H54 (cell line): ENCODE measurements at regions not wholly inside any gene's neighbourhood (a gene's known extent, or its start where the extent isn't known, plus 50 kb on each side); places are given as distances from the start of the nearest gene placed in this dataset.

Source experiments
- DNase-seq: peaks from one replicate; pipeline ENCODE4 v3.0.0; 2011; ENCODE audit warnings: low spot score, mixed read lengths; ENCODE audit not compliant: insufficient read length
- FAIRE-seq: peaks from 3 replicates; lab custom pipeline; 2011; peaks lifted over from hg19 to GRCh38; lab: Jason Lieb, UNC
- POLR2A ChIP-seq: IDR thresholded peaks from 2 replicates; pipeline ENCODE4 v1.6.1; 2011; ENCODE audit warnings: low read depth, mild to moderate bottlenecking, low read length

DNA sequence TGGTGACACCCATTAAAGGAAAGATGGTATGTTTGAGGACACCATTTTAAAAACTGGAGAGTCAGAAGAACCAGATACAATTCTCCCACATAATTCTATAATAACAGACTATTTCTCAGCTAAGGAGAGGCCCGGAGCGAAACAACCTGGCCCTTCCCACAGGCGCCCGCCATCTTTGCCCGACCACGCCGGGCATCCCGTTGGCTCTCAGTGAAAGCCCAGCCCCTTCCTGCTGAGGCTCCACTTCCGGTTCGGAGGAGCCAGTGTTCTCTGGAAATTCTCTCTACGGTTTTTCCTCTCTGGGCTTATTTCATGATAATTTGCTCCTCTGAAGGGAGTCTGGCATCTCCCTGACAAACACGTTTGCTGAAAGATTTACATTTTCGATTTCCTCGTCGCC lies 175.7 kb downstream of the AXIN2 start:
- no peak for TF ChIP-seq POLR2A
- DNase-seq (no peak), FAIRE-seq (no peak)

DNA sequence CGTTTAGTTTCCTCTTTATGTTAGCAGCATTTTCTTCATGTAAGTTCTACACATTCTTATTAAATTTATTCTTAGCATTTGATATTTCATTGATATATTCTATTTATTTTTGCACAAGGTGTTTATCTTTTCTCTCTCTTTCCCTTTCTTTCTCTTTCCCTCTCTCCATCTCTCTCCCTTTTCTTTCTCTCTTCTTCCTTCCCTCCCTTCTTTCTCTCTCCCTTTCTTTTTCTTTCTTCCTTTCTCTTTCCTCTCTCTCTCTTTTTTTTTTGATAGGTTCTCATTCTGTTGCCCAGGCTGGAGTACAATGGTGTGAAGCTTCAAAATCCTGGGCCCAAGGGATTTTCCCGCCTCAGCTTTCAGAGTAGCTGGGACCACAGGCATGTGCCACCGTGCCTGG lies 176.4 kb downstream of the AXIN2 start:
- no peak for FAIRE-seq
- DNase-seq = no peak
- TF ChIP-seq POLR2A = no peak

DNA sequence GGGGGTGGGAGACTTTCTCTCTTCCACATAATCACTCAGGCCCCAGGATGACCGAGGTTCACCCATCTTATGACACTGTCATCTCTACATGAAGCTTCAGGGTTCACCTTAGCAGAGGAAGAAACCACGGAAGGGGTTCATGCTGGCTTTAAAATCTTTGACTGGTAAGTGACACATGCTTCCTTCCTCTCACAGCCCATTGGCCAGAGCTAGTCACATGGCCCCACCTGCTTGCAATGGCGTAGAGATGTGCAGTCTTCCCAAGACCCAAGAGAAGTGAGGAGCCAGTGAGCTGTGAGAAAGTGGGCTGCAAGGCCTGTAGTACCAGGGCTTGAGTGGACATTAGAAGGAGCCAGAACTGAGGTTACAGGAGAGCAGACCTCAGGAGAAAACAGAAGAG lies 180.3 kb downstream of the AXIN2 start:
- FAIRE-seq (no peak), DNase-seq (no peak)
- no peak for TF ChIP-seq POLR2A

DNA sequence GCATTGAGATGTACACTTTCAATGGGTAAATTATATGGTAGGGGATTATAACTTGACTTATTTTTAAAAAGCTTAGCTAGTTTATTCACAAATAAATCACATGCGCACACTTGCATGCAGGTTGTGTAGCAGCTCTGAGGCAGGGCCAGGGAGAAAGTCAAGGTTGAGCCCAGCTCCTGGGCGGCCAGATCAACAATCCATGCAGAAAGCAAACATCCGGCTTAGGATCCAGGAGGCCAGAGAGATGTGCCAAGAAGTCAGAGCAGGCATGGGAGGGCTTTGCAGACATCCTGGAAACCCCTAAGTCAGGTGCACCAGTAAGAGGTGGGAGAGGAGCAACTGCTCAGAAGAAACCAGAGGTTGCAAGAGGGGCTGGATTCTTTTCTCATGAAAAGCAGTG lies 186.5 kb downstream of the AXIN2 start:
- no peak for FAIRE-seq
- no peak for TF ChIP-seq POLR2A
- no peak for DNase-seq

DNA sequence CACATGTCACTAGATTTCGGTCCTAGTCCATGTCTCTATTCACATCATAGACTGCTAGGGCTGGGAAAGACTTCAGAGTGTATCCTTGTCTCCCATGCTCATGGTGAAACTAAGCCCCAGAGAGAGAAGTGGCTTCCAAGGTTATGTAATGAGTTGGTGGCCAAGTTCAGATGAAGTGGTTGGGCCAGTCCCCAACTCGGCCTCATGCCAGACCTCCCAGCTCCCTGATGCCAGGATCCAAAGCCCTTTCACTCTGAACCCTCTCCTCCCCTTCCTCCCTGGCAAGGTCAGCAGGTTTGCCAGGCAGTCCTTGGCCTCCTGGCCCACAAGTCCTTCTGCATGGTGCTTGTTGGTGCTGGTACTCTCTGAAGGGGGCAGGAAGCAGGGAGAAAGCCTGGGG lies 189.7 kb downstream of the AXIN2 start:
- no peak for TF ChIP-seq POLR2A

DNA sequence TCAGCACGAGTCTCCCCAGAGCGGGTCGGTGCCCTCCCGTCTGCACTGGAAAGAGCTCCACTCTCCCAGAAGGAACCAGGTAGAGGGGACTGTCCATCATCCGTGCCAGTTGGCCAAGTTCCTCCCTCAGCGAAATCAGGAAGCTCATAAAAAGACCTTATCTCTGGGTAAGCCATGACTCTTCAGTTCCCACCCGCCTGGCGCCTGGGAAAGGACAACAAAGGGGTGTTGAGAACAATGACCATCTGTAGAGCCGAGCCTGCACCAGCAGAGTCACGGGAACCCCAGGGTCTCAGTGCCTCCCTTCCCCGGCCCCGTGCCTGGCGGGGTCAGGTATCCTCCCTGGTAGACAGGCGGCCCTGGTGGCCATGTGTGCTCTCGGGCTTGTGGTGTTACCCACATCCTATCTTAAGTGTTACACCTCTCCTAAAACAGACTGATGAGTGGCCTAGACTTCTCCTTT lies 190.7 kb downstream of the AXIN2 start:
- FAIRE-seq = no peak
- DNase-seq = no peak
- no peak for TF ChIP-seq POLR2A

More for the DNA sequence above, 189.7 kb downstream of the AXIN2 start:
- no peak for DNase-seq
- no peak for FAIRE-seq

DNA sequence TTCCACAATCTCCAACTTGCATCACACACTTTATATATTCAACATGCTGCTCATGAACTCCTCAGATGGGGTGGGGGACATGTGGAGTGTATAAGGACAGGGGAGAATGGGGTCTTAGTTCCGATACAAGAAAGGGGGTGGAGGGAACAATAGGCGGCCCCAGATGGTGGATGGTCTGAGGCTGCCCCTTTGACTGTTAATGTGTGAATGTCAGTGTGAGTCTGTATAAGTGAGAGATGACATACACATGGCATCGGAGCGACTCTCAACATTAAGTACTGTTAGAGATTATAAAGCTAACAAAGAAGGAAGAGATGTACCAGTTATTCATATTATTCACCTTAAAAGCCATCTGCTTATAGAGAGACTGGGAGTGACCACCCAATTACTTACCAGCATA lies 193.1 kb downstream of the AXIN2 start:
- FAIRE-seq (no peak), DNase-seq (no peak)
- TF ChIP-seq POLR2A = no peak

DNA sequence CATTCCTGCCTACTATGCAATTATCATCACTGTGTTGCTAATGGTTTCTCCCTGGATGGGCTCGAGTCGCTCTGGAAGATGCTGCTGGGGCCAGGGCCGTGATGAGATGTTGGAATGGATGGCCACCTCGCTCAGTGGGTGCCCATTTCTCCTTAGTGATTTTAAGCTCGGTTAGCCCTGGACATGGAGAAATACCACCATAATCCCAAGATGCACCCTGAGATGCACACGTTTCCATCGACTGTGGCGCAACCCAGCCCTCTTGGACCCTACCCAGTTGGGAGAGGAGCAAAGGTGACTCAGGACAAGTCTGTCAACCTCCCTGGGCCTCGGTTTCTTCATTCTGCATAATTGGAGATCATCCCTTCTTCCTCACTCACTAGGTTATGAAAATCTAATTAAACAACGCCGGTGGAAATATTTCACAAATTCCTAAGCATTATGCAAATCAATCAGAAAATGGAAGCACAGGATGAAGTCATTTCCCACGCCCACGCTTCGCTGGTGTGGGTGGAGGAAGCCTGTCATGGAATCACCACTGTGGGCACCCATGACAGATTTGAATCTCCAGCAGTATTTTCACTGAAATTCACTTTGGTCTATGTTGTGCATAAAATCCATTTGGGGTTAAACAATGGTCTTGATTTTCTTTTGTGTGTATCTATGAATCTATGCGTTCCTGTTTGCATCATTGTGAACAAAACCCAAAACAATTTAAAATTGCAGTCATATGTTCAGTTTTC lies 195.2 kb downstream of the AXIN2 start:
- no peak for DNase-seq
- no peak for FAIRE-seq
- TF ChIP-seq POLR2A = no peak

DNA sequence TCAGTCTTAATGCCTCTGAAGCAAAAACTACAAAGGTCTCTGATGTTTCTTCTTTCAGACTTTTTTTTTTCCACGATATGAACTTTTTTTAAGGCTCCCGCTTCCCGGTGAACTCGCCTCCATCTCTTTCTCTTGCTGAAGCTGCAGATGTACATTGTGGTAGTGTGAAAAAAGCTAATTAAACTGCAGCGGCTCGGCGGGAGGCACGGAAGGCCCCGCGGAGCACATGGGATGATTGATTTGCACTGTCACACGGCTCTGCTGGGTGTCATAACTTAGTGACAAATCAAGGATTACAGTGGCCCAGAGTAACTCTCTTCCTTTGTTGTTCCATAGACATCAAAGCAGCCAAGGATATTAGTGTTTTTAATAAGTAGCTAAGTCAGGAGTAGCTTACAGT lies 196.3 kb downstream of the AXIN2 start:
- FAIRE-seq (no peak), DNase-seq (no peak)
- no peak for TF ChIP-seq POLR2A

DNA sequence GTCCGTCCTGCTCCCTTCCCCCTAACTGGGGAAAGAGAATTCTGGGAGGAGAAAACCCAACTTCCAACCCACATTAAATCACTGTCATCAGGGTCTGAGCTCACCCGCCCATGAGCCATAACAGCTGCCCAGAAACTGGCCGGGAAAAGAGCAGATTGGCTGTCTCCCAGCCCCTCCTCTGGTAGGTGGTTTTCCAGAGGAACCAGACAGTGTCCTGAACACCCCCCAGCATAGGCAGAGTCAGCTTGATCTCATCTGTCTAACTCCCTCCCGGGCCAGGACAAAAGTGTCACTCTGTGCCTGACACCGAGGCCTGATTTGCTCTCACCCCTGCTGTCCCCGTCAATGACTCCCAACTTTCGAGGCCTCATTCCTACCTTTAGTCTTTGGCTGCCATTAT lies 197.0 kb downstream of the AXIN2 start:
- DNase-seq (no peak), FAIRE-seq (no peak)
- TF ChIP-seq POLR2A = no peak

DNA sequence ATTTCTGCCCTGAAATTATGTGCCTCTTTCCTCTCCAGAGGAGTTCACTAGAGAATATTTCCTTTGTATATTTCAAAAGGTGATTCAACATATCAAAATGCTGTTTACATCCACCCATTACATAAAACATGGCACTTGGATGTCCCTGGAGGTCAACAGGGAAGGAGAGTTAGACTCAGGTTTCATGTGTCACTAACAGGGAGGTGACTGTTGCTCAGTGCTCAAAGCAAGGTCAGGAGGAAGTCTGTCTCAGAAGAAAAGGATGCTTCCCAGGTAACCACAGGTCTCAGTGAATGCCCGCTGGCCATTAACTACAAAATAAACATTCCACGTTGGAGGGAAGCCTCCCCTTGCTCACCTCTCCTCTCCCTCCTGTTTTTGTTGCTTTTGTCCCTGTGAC lies 198.6 kb downstream of the AXIN2 start:
- TF ChIP-seq POLR2A = no peak
- DNase-seq (no peak), FAIRE-seq (no peak)

DNA sequence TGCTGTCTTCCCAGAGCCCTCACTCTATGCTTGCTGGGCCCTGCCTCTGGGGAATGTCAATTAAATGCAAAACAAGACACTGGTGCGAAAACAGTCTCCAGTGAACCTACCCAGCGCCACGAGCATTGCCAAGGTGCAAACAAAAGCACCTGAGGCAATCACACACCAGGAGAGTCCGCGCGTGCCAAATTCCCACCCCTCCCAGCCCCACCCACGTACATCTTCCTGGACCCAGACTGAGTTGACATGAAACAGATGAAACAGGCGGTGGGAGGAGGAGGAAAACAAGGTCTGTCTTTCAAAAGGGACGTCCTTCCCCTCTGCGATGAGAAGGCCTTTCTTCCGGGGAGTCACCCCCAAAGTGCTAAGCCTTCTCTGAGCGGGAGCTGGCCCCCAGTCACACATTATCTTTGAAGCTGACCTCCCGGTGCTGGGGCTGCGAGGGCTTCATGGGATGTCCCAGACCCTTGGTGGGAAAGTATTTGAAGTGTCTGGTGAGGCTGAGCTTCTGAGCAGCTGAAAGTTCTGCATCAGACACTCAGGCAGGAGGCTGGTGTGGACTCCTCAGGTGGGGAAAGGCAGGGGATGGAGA lies 200.4 kb downstream of the AXIN2 start:
- TF ChIP-seq POLR2A = no peak
- no peak for DNase-seq
- FAIRE-seq = no peak

DNA sequence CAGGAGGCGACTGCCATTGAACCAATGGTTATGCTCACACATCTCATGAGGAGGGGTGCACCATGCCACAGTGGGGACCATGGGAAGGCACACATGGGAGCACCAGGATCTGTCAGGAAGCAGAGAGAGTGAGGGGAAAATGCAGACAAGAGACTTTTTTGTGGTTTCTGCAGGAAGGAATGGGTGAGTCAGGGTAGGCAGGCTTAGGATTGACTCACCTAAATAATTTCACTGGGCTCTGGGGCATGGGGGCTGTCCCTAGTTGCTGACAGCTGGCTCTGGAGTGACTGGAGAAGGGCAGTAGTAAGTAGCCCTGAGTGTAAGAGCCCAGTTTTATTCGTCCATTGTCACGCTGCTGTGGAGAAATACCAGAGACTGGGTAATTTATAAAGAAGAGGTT lies 202.4 kb downstream of the AXIN2 start:
- DNase-seq (peak; percentile 81), FAIRE-seq (peak; percentile 76)
- TF ChIP-seq POLR2A = no peak

DNA sequence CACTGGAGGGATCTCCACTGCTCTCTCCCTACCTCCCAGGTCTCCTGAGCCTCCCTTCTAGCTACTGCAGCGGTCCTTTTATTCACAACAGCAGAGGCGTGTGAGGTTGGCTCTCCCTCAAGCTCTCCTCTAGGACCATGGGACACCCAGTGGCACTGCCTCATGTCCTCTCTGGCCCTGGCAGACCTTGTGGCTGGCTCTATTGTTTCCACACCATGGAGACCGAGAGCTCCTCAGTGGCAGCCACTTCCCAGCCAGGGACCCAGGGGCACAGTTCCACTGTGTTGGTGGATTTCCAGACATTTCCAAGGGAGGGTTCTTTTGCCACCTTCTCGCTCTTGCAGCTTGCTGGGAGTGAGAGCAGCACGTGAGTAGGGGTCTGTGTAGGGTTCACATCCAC lies 204.9 kb downstream of the AXIN2 start:
- FAIRE-seq (no peak), DNase-seq (no peak)
- no peak for TF ChIP-seq POLR2A

DNA sequence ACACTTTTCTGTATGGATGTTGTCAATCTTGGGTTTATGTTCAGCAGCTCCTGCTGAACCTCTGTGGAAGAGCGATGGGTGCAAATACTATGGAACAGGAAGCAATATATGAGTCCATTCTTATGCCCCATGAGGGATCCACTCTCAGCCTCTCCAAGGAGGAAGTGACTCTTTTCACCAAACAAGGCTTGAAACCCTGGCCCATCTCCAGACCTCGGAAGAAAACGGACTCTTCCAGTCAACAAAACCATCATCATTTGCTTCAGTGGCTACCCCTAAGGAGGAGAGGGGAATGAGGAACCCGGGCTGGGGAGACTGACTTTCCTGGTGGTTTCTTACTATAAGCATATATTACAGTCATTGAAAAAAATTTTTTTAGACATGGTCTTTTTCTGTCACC lies 206.2 kb downstream of the AXIN2 start:
- FAIRE-seq (no peak), DNase-seq (no peak)
- no peak for TF ChIP-seq POLR2A
